ENCODE measurements at regions not wholly inside any gene's neighbourhood (a gene's known extent, or its start where the extent isn't known, plus 50 kb on each side); places are given as distances from the start of the nearest gene placed in this dataset.

DNA sequence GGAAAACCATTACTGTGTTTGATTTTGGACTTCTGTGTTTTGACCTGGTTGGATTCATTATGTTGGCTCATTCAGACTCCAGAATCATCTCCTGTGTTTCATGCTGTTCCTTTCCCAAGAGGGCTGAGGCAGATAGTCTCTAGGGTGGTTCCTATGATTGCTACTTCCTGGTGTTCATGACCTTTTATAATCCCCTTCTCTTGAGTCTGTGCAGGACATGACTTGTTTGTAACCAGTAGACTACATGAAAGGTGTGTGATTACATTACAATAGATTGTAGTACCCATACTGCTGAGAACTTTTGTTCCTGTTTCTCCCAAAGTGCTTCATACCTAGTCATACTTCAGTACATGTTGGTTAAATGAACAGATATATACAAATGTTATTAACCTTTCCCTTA, 700.6 kb downstream of the METTL15 start:
- TF ChIP-seq, protein P1, sequence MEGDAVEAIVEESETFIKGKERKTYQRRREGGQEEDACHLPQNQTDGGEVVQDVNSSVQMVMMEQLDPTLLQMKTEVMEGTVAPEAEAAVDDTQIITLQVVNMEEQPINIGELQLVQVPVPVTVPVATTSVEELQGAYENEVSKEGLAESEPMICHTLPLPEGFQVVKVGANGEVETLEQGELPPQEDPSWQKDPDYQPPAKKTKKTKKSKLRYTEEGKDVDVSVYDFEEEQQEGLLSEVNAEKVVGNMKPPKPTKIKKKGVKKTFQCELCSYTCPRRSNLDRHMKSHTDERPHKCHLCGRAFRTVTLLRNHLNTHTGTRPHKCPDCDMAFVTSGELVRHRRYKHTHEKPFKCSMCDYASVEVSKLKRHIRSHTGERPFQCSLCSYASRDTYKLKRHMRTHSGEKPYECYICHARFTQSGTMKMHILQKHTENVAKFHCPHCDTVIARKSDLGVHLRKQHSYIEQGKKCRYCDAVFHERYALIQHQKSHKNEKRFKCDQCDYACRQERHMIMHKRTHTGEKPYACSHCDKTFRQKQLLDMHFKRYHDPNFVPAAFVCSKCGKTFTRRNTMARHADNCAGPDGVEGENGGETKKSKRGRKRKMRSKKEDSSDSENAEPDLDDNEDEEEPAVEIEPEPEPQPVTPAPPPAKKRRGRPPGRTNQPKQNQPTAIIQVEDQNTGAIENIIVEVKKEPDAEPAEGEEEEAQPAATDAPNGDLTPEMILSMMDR (IDR thresholded peaks at IDR 0.05; ENCODE audit: borderline replicate concordance, extremely low read depth, low read length, poor library complexity, severe bottlenecking): no peak
- TF ChIP-seq EZH2 (IDR thresholded peaks at IDR 0.05; ENCODE audit: borderline replicate concordance, low read depth, low read length, severe bottlenecking): no peak

Measured in DND-41 (cell line).